NCI-H526 (cell line): ENCODE measurements at regions not wholly inside any gene's neighbourhood (a gene's known extent, or its start where the extent isn't known, plus 50 kb on each side); places are given as distances from the start of the nearest gene placed in this dataset.
A peak's percentile ranks its signal among the peaks of the same experiment; 100 is the strongest.

Experiments used
- DNase-seq, 2 experiments: peaks; one replicate each; lab custom pipeline; 2025; lab: John Stamatoyannopoulos, UW

GRCh38 chr10:78393094-78393493 is 359.4 kb downstream of the RPS24 start:
- DNase-seq: no peak

- DNase-seq: no peak
These were observed 360.4 kb downstream of the RPS24 start for GRCh38 chr10:78394047-78394446.

- no peak for DNase-seq
These were observed 361.5 kb downstream of the RPS24 start for GRCh38 chr10:78395162-78395561.

GRCh38 chr10:78396754-78397153 is 363.1 kb downstream of the RPS24 start:
- DNase-seq: no peak

GRCh38 chr10:78397786-78398185 is 364.1 kb downstream of the RPS24 start:
- DNase-seq: no peak

- DNase-seq: peak in 1 of 2 experiments; percentile 14
These were observed 364.7 kb downstream of the RPS24 start for GRCh38 chr10:78398382-78398781.

GRCh38 chr10:78401624-78402367 is 368.1 kb downstream of the RPS24 start:
- DNase-seq: no peak

GRCh38 chr10:78402591-78402990 is 368.9 kb downstream of the RPS24 start:
- DNase-seq: no peak

- no peak for DNase-seq
These were observed 370.1 kb downstream of the RPS24 start for GRCh38 chr10:78403781-78404180.

GRCh38 chr10:78404296-78404695 is 370.6 kb downstream of the RPS24 start:
- DNase-seq: no peak

GRCh38 chr10:78405231-78405630 is 371.6 kb downstream of the RPS24 start:
- no peak for DNase-seq

GRCh38 chr10:78405736-78406135 is 372.1 kb downstream of the RPS24 start:
- DNase-seq: no peak

- DNase-seq: no peak
These were observed 373.0 kb downstream of the RPS24 start for GRCh38 chr10:78406648-78407008.

GRCh38 chr10:78407009-78407711 is 373.5 kb downstream of the RPS24 start:
- peak; percentile 75 to 88 for DNase-seq

- DNase-seq: no peak
These were observed 374.3 kb downstream of the RPS24 start for GRCh38 chr10:78407966-78408365.

- no peak for DNase-seq
These were observed 375.2 kb downstream of the RPS24 start for GRCh38 chr10:78408671-78409472.

- DNase-seq: no peak
These were observed 376.6 kb downstream of the RPS24 start for GRCh38 chr10:78410046-78410965.

- no peak for DNase-seq
These were observed 378.1 kb downstream of the RPS24 start for GRCh38 chr10:78411716-78412115.

- DNase-seq: no peak
These were observed 378.9 kb downstream of the RPS24 start for GRCh38 chr10:78412605-78413004.

GRCh38 chr10:78413076-78414055 is 379.7 kb downstream of the RPS24 start:
- DNase-seq: no peak
